GM18907 (cell line): ENCODE measurements at regions not wholly inside any gene's neighbourhood (a gene's known extent, or its start where the extent isn't known, plus 50 kb on each side); places are given as distances from the start of the nearest gene placed in this dataset.
"Not testable (repeated sequence)": the region's sequence is repeated elsewhere in the genome, so short reads cannot be mapped to it uniquely, and the experiment has no call there.

Source experiments
- ATAC-seq: cut with Tn5 transposase; IDR thresholded peaks from one replicate; pipeline ENCODE4 v1.9.1; 2021; ENCODE audit warnings: mild to moderate bottlenecking, moderate library complexity; ENCODE audit not compliant: unreplicated experiment

GRCh38 chr4:178015046-178015445 is 572.8 kb upstream of the AGA start:
- not testable (repeated sequence) for ATAC-seq

GRCh38 chr4:178026999-178027398 is 584.8 kb upstream of the AGA start:
- no peak for ATAC-seq

GRCh38 chr4:178027796-178028195 is 585.6 kb upstream of the AGA start:
- no peak for ATAC-seq

GRCh38 chr4:178028481-178028880 is 586.2 kb upstream of the AGA start:
- no peak for ATAC-seq

- ATAC-seq, result no peak
These were observed 595.4 kb upstream of the AGA start for GRCh38 chr4:178037459-178038214.

GRCh38 chr4:178056996-178057395 is 614.8 kb upstream of the AGA start:
- ATAC-seq, result no peak

- no peak for ATAC-seq
These were observed 621.3 kb upstream of the AGA start for GRCh38 chr4:178063568-178063967.

- no peak for ATAC-seq
These were observed 624.2 kb upstream of the AGA start for GRCh38 chr4:178066338-178066941.

GRCh38 chr4:178068136-178068535 is 625.9 kb upstream of the AGA start:
- ATAC-seq, result no peak

GRCh38 chr4:178070163-178070562 is 627.9 kb upstream of the AGA start:
- no peak for ATAC-seq

- no peak for ATAC-seq
These were observed 638.1 kb upstream of the AGA start for GRCh38 chr4:178080312-178080711.

GRCh38 chr4:178081176-178081575 is 638.9 kb upstream of the AGA start:
- no peak for ATAC-seq

- ATAC-seq, result no peak
These were observed 639.7 kb upstream of the AGA start for GRCh38 chr4:178081896-178082295.

- no peak for ATAC-seq
These were observed 640.7 kb upstream of the AGA start for GRCh38 chr4:178082906-178083305.

GRCh38 chr4:178083968-178084367 is 641.7 kb upstream of the AGA start:
- no peak for ATAC-seq

- ATAC-seq, result no peak
These were observed 644.1 kb upstream of the AGA start for GRCh38 chr4:178086320-178086719.

- no peak for ATAC-seq
These were observed 648.6 kb upstream of the AGA start for GRCh38 chr4:178090640-178091411.

- ATAC-seq, result no peak
These were observed 659.9 kb upstream of the AGA start for GRCh38 chr4:178102139-178102538.

GRCh38 chr4:178105242-178105641 is 663.0 kb upstream of the AGA start:
- ATAC-seq, result no peak

GRCh38 chr4:178136736-178137345 is 694.6 kb upstream of the AGA start:
- no peak for ATAC-seq

- ATAC-seq, result no peak
These were observed 695.7 kb upstream of the AGA start for GRCh38 chr4:178137732-178138471.
